ENCODE measurements at regions not wholly inside any gene's neighbourhood (a gene's known extent, or its start where the extent isn't known, plus 50 kb on each side); places are given as distances from the start of the nearest gene placed in this dataset.

DNA sequence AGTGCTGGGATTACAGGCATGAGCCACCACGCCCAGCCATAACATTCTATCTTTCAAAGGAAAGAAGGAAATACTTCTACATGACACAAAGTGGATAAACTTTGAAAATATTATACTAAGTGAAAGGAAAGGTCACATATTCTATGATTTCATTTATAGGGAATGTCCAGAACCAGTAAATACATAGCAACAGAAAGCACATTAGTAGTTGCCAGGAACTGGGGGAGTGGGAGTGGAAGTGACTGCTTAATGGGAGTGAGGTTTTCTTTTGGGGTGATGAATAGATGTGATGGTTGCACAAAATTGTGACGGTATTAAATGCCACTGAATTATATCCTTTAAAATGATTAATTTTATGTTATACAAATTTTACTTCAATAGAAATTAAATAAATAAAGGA is 95.7 kb upstream of the IL15 start:
- no peak for TF ChIP-seq CTCF (IDR thresholded peaks at IDR 0.05; ENCODE audit: unreplicated experiment)
- Mint-ChIP-seq H3K36me3 (ENCODE audit: insufficient read depth) (peaks cover 5% of the 10 kb centered on the region), H3K27me3 (no peaks in the 10 kb centered on the region), H3K4me3 (ENCODE audit: low read depth) (no peak overlapping the region), H3K9me3 (ENCODE audit: low read depth) (peaks cover 18% of the 10 kb centered on the region), H3K27ac (no peak overlapping the region), H3K4me1 (ENCODE audit: low read depth) (no peaks in the 10 kb centered on the region)
- DNase-seq (ENCODE audit: low spot score, unreplicated experiment), result no peak

GRCh38 chr4:141541851-141542250 is 94.5 kb upstream of the IL15 start:
- Mint-ChIP-seq H3K9me3 (ENCODE audit: low read depth) (peaks cover 18% of the 10 kb centered on the region), H3K4me1 (ENCODE audit: low read depth) (no peaks in the 10 kb centered on the region), H3K27me3 (no peaks in the 10 kb centered on the region), H3K27ac (no peak overlapping the region), H3K36me3 (ENCODE audit: insufficient read depth) (peaks cover 5% of the 10 kb centered on the region), H3K4me3 (ENCODE audit: low read depth) (no peak overlapping the region)
- no peak for DNase-seq (ENCODE audit: low spot score, unreplicated experiment)
- TF ChIP-seq CTCF (IDR thresholded peaks at IDR 0.05; ENCODE audit: unreplicated experiment), result no peak

DNA sequence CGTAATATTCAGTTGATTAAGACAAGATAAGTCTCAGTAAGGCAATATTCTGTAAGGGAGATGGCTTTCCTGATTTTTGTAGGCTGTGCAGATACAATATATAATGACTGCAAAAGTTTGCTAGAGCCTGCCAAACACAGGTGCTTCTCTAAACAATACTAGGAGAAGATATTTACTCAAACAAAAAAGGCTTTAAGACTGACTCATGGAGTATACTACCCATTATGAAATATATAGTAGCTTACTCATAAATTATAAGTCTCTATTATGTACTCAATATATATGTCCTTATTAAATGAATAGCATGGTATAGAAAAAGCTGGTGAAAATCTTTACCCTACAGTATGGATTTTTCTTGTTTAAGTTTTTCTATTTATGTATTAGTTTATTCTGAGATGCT is 93.2 kb upstream of the IL15 start:
- peaks cover 10% of the 10 kb centered on the region for H3K9me3 Mint-ChIP-seq (ENCODE audit: low read depth)
- H3K4me3 Mint-ChIP-seq (ENCODE audit: low read depth), result no peak overlapping the region
- TF ChIP-seq CTCF (IDR thresholded peaks at IDR 0.05; ENCODE audit: unreplicated experiment), result no peak
- peaks cover 4% of the 10 kb centered on the region for H3K36me3 Mint-ChIP-seq (ENCODE audit: insufficient read depth)
- H3K27me3 Mint-ChIP-seq, result no peaks in the 10 kb centered on the region
- H3K27ac Mint-ChIP-seq, result no peak overlapping the region
- no peak for DNase-seq (ENCODE audit: low spot score, unreplicated experiment)
- H3K4me1 Mint-ChIP-seq (ENCODE audit: low read depth), result no peaks in the 10 kb centered on the region

- no peak overlapping the region for H3K27ac Mint-ChIP-seq
- no peak for TF ChIP-seq CTCF (IDR thresholded peaks at IDR 0.05; ENCODE audit: unreplicated experiment)
- H3K36me3 Mint-ChIP-seq (ENCODE audit: insufficient read depth), result peaks cover 4% of the 10 kb centered on the region
- H3K4me1 Mint-ChIP-seq (ENCODE audit: low read depth), result no peaks in the 10 kb centered on the region
- peaks cover 7% of the 10 kb centered on the region for H3K9me3 Mint-ChIP-seq (ENCODE audit: low read depth)
- DNase-seq (ENCODE audit: low spot score, unreplicated experiment), result no peak
- no peak overlapping the region for H3K4me3 Mint-ChIP-seq (ENCODE audit: low read depth)
- no peaks in the 10 kb centered on the region for H3K27me3 Mint-ChIP-seq
Observed at GRCh38 chr4:141543706-141544105, 92.7 kb upstream of the IL15 start.

DNA sequence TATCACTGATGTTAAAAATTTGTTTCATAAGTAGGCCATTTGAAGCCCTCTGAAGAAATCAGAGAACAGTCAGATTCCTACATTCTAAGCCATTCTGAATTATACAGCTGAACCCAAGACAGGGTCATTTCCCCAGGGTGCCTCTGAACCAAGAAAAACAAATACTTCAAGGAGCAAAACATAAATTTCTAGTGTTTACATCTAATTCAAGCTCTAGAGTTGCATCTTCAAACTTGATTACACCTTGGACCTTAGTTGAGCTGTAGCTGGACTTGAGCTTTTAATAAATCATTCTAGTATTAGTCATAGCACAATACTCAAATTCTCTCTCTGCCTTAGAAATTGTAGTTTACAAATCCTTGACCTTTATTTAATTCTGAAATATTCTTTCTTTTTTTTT is 87.6 kb upstream of the IL15 start:
- no peaks in the 10 kb centered on the region for H3K4me1 Mint-ChIP-seq (ENCODE audit: low read depth)
- H3K27me3 Mint-ChIP-seq, result no peaks in the 10 kb centered on the region
- no peaks in the 10 kb centered on the region for H3K36me3 Mint-ChIP-seq (ENCODE audit: insufficient read depth)
- H3K9me3 Mint-ChIP-seq (ENCODE audit: low read depth), result peaks cover 11% of the 10 kb centered on the region
- no peak for TF ChIP-seq CTCF (IDR thresholded peaks at IDR 0.05; ENCODE audit: unreplicated experiment)
- no peak for DNase-seq (ENCODE audit: low spot score, unreplicated experiment)
- no peak overlapping the region for H3K27ac Mint-ChIP-seq
- H3K4me3 Mint-ChIP-seq (ENCODE audit: low read depth), result no peak overlapping the region

Data from progenitor cell of endocrine pancreas (in vitro differentiated cells).